Stimulated activated CD8-positive, alpha-beta memory T cell treated with anti-CD3 and anti-CD28 coated beads, Interleukin-2, amount 100 ng/mL, for 1 hour (primary cell): ENCODE measurements at regions not wholly inside any gene's neighbourhood (a gene's known extent, or its start where the extent isn't known, plus 50 kb on each side); places are given as distances from the start of the nearest gene placed in this dataset.
"Not testable (repeated sequence)": the region's sequence is repeated elsewhere in the genome, so short reads cannot be mapped to it uniquely, and the experiment has no call there.

Experiments used
- DNase-seq, 2 donors: peaks; one replicate each; pipeline ENCODE4 v3.0.0-alpha.2; 2020; ENCODE audit warnings: low read depth in 2 of 2

- DNase-seq, result no peak
Observed at GRCh38 chr14:106120101-106120500, 593.7 kb downstream of the TMEM121 start.

GRCh38 chr14:106129274-106129673 is 602.9 kb downstream of the TMEM121 start:
- DNase-seq, result no peak

- DNase-seq, result not testable (repeated sequence)
Observed at GRCh38 chr14:106129904-106130661, 603.7 kb downstream of the TMEM121 start.

- DNase-seq, result not testable (repeated sequence)
Observed at GRCh38 chr14:106133126-106133525, 606.7 kb downstream of the TMEM121 start.

- DNase-seq, result no peak
Observed at GRCh38 chr14:106134886-106135285, 608.5 kb downstream of the TMEM121 start.

GRCh38 chr14:106141242-106142220 is 615.1 kb downstream of the TMEM121 start:
- no peak for DNase-seq

GRCh38 chr14:106145731-106146130 is 619.3 kb downstream of the TMEM121 start:
- not testable (repeated sequence) for DNase-seq

GRCh38 chr14:106153362-106153955 is 627.1 kb downstream of the TMEM121 start:
- peak; percentile 61 to 75 for DNase-seq

GRCh38 chr14:106163316-106163715 is 636.9 kb downstream of the TMEM121 start:
- DNase-seq, result no peak

- not testable (repeated sequence) for DNase-seq
Observed at GRCh38 chr14:106163812-106164211, 637.4 kb downstream of the TMEM121 start.

- DNase-seq, result no peak
Observed at GRCh38 chr14:106166232-106166631, 639.8 kb downstream of the TMEM121 start.

GRCh38 chr14:106166650-106167204 is 640.3 kb downstream of the TMEM121 start:
- DNase-seq, result no peak

GRCh38 chr14:106170163-106170658 is 643.8 kb downstream of the TMEM121 start:
- DNase-seq, result peak in 1 of 2 donors; percentile 34

- DNase-seq, result peak; percentile 13 to 23
Observed at GRCh38 chr14:106174206-106174605, 647.8 kb downstream of the TMEM121 start.

- peak in 1 of 2 donors; percentile 20 for DNase-seq
Observed at GRCh38 chr14:106177266-106178246, 651.2 kb downstream of the TMEM121 start.

- no peak for DNase-seq
Observed at GRCh38 chr14:106179761-106180160, 653.4 kb downstream of the TMEM121 start.

GRCh38 chr14:106184771-106185170 is 658.4 kb downstream of the TMEM121 start:
- peak; percentile 23 to 47 for DNase-seq

GRCh38 chr14:106185174-106185836 is 658.9 kb downstream of the TMEM121 start:
- DNase-seq, result not testable (repeated sequence)

- DNase-seq, result peak; percentile 30 to 43
Observed at GRCh38 chr14:106185837-106186233, 659.5 kb downstream of the TMEM121 start.

- no peak for DNase-seq
Observed at GRCh38 chr14:106187216-106187615, 660.8 kb downstream of the TMEM121 start.
